ENCODE measurements at regions not wholly inside any gene's neighbourhood (a gene's known extent, or its start where the extent isn't known, plus 50 kb on each side); places are given as distances from the start of the nearest gene placed in this dataset.
"Not testable (repeated sequence)": the region's sequence is repeated elsewhere in the genome, so short reads cannot be mapped to it uniquely, and the experiment has no call there.

- DNase-seq: not testable (repeated sequence)
Measured at GRCh38 chr3:34909679-34910078, 729.6 kb upstream of the ARPP21 start.

GRCh38 chr3:34919025-34919424, 720.3 kb upstream of the ARPP21 start:
- DNase-seq: no peak

GRCh38 chr3:34920806-34921205, 718.5 kb upstream of the ARPP21 start:
- no peak for DNase-seq

DNA sequence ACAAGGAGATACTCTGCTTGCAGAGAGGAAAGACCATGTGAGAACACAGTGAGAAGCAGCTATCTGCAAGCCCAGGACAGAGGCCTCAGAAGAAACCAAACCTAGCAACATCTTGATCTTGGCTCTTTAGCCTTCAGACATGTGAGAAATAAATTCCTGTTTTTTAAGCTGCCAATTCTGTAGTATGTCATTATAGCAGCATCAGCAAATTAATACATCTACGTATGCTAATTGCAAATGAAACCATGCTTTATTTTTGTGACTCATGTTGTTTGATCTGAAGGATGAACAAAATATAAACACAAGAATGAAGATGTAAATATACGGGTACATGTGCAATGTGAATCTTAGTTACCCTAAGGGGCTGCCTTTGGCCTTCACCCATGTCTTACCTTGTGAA, 714.4 kb upstream of the ARPP21 start:
- DNase-seq: no peak

DNA sequence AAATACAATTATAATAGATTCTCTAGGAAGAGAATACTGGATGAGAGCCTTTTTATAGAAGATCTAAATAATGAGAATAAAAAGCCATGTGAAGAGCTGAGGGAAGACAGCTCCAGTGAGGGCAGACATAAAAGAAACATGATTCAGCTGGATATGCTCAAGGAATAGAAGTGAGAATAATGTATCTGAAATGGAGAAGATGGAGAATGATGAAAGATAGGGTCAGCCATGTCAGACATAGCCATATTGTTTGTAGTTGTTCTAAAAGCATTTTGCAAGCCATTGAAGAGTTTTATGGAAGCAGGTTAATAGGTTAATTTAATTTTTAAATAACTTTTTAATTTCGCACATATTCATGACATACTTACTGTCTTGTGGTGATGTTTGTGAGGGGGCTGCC, 713.5 kb upstream of the ARPP21 start:
- DNase-seq: no peak

- peak in 1 of 3 experiments; percentile 1 for DNase-seq
Measured at GRCh38 chr3:34929036-34929435, 710.3 kb upstream of the ARPP21 start.

- DNase-seq: no peak
Measured at GRCh38 chr3:34934660-34935059, 704.7 kb upstream of the ARPP21 start.

GRCh38 chr3:34938784-34939183, 700.5 kb upstream of the ARPP21 start:
- no peak for DNase-seq

- no peak for DNase-seq
Measured at GRCh38 chr3:34942256-34942655, 697.1 kb upstream of the ARPP21 start.

DNA sequence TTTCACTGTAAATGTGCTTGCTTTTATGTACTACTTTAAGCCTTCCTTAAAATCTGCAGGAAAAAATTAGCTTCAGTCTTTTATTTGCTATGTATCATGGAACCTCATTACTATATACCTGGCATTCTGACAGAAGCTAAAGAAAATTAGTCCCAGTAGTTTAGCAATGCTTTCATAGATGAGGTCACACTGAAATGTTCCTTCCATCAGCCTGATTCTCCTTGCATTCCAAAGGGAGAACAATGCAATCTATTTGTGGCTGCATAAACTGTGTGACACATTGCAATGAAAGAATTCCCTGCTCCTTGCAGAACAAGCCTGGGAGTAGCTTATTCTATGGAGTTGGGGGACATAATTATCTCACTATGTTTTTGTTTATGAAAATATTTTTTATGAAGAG, 691.5 kb upstream of the ARPP21 start:
- no peak for DNase-seq

DNA sequence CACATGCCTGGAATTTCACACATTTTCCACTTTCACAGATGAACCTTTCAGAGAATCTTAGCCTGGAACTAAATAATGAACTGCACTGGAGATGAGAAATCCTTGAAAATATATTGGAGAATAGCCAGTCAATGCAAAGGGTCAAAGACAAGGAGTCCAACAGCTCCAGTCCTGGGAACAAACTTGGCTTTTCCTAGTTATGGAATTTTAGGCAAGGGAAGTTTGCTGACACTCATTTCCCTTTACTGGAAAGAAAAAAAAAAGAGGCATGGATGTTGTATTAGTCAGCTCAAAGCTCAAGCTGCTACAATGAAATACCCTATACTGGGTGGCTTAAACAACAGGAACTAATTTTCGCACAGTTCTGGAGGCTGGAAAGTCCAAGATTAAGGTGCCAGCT, 690.8 kb upstream of the ARPP21 start:
- no peak for DNase-seq

DNA sequence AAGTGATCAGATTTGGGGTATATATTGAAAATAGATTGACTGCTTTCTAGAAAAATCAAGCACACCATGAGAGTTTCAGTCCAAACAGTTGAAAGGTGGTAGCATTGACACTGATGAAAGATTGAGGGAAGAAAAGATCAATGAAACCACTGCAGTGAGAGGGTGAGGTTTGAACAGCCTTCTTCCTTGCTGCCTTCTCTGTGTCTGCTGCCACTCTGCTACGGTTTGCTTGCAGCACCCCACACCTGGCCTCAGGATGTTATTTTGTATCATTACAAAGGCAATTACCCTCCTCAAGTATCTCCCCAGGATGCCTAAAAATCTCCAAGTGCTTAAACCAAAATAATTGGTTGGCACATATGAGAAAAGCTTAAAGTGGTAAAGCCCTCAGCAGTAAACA, 683.6 kb upstream of the ARPP21 start:
- peak; percentile 1 to 84 (median 49) for DNase-seq

GRCh38 chr3:34956511-34956910, 682.8 kb upstream of the ARPP21 start:
- DNase-seq: peak in 1 of 3 experiments; percentile 12

GRCh38 chr3:34957677-34958076, 681.6 kb upstream of the ARPP21 start:
- DNase-seq: no peak

GRCh38 chr3:34969513-34969912, 669.8 kb upstream of the ARPP21 start:
- no peak for DNase-seq

- DNase-seq: no peak
Measured at GRCh38 chr3:34972481-34972880, 666.8 kb upstream of the ARPP21 start.

DNA sequence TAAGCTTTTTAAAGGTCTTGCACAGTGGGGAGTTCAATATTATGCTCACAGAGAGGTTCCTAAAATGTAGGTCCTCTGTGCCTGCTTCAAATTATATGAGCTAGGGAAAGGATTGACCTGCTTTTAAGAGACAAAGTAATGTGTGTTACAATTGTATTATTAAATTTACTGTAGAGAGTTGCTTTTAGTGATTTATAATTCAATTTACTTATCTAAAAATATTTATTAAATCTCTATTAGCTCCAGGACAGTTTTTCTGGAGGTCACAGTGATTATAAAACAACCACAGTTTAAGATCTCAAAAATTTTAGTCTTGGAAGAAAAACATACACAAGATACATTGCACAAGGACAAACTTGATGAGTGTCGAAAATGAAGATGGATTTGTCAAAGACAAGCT, 665.7 kb upstream of the ARPP21 start:
- DNase-seq: no peak

DNA sequence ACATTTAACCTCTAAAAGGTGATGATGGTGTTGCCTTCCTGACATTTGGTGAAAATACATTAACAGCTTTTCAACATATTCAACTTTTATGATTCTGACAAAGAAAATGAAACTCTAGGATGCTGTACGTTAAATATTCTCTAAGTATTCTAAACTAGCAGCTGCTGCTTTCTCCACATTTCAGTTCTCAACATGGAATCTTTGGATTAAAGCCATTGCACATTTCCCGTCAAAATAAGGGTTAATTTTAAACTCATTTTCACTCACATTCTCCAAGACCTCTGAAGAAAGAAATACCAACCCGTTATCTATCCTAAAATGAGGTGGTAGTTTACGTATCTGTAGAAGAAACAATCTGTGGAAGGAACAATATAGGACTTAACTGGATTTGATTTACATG, 655.7 kb upstream of the ARPP21 start:
- no peak for DNase-seq

- DNase-seq: no peak
Measured at GRCh38 chr3:34988296-34988695, 651.0 kb upstream of the ARPP21 start.

- no peak for DNase-seq
Measured at GRCh38 chr3:34995796-34996430, 643.4 kb upstream of the ARPP21 start.

GRCh38 chr3:34998902-34999301, 640.4 kb upstream of the ARPP21 start:
- DNase-seq: no peak

GRCh38 chr3:35012214-35012613, 627.1 kb upstream of the ARPP21 start:
- DNase-seq: no peak

DNA sequence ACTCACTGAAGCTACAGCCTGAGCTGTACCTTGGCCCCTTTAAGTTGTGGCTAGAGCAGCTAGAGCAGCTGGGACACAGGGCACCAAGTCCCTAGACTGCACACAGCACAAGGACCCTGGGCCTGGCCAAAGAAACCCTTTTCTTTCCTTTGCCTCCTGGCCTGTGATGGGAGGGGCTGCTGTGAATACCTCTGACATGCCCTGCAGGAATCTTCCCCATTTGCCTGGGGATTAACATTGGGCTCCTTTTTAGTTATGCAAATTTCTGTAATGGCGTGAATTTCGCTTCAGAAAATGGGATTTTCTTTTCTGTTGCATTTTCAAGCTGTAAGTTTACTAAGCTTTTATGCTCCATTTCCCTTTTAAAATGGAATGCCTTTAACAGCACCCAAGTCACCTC, 611.2 kb upstream of the ARPP21 start:
- no peak for DNase-seq

DNA sequence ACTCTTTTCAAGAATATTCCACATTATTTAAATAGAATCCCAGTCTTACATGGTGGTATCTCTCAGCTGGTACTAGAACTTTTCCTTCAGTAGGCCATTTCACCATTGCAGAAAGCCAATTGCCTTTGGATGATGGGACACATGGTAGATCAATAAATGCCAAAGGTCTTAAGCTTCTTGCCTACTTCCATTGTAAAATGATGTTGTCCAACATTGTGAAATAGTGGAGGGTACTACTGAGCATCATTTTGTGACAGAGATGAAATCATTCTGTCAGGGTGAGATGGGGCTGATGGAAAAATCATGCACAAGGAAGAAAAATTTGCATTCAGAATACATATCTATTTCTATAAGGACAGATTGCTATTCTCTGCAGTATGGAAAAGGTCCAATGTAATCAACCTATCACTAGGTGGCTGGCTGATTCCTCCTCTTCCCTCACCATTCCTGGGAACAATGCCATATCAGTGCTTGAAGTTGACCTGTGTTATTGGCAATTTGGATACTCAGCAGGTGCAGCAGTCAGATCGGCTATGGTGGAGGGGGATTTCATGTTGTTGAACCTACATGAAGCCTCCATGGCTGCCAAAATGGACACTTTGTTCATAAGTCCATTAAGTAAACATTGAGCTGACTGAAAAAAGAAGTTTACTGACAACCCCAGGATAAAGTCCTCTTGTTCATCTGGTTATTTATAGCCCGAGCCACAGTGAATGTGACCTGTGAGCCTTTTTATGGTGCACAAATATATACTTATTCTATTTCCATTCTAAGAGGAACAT, 596.9 kb upstream of the ARPP21 start:
- DNase-seq: peak in 1 of 3 experiments; percentile 29

DNA sequence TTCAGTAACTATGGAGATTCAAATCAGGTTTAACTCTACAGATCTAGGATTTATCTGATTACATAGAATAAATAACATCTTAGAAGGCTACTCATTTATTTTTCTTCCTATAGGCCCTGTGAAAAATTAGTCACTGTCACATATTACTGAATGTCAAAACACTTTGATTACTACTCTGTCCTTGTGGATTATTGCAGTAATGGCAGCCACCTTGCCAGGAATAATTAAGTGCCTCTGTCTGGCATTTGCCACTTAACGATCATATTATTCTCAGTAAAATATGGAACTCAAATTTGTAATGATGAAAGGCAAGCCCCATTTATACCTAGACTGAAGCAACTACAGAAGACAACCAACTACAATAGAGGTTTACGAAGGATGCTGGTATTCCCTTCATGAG, 596.3 kb upstream of the ARPP21 start:
- no peak for DNase-seq
